GM18502 (cell line): ENCODE measurements at regions not wholly inside any gene's neighbourhood (a gene's known extent, or its start where the extent isn't known, plus 50 kb on each side); places are given as distances from the start of the nearest gene placed in this dataset.
"Not testable (repeated sequence)": the region's sequence is repeated elsewhere in the genome, so short reads cannot be mapped to it uniquely, and the experiment has no call there.

Source experiments
- ATAC-seq: cut with Tn5 transposase; IDR thresholded peaks from one replicate; pipeline ENCODE4 v1.9.1; 2021; ENCODE audit warnings: mild to moderate bottlenecking; ENCODE audit not compliant: unreplicated experiment, poor library complexity

GRCh38 chr2:7094231-7094741, 177.1 kb downstream of the RNF144A start:
- no peak for ATAC-seq

- peak; percentile 6 for ATAC-seq
Observed at GRCh38 chr2:7096726-7097352, 179.6 kb downstream of the RNF144A start.

GRCh38 chr2:7097353-7097895, 180.2 kb downstream of the RNF144A start:
- ATAC-seq: peak; percentile 97

GRCh38 chr2:7098816-7099215, 181.6 kb downstream of the RNF144A start:
- ATAC-seq: no peak

- not testable (repeated sequence) for ATAC-seq
Observed at GRCh38 chr2:7099687-7100086, 182.5 kb downstream of the RNF144A start.

- no peak for ATAC-seq
Observed at GRCh38 chr2:7102826-7103225, 185.6 kb downstream of the RNF144A start.

- no peak for ATAC-seq
Observed at GRCh38 chr2:7108792-7109532, 191.8 kb downstream of the RNF144A start.

GRCh38 chr2:7109533-7109885, 192.3 kb downstream of the RNF144A start:
- no peak for ATAC-seq

- ATAC-seq: no peak
Observed at GRCh38 chr2:7111626-7112025, 194.4 kb downstream of the RNF144A start.

- ATAC-seq: no peak
Observed at GRCh38 chr2:7115364-7115763, 198.2 kb downstream of the RNF144A start.

- no peak for ATAC-seq
Observed at GRCh38 chr2:7115906-7116305, 198.7 kb downstream of the RNF144A start.

GRCh38 chr2:7116511-7116910, 199.3 kb downstream of the RNF144A start:
- ATAC-seq: no peak

GRCh38 chr2:7117076-7117475, 199.9 kb downstream of the RNF144A start:
- ATAC-seq: no peak

GRCh38 chr2:7118606-7119131, 201.5 kb downstream of the RNF144A start:
- ATAC-seq: no peak

GRCh38 chr2:7119132-7119835, 202.1 kb downstream of the RNF144A start:
- no peak for ATAC-seq

GRCh38 chr2:7121851-7122250, 204.6 kb downstream of the RNF144A start:
- ATAC-seq: no peak

- no peak for ATAC-seq
Observed at GRCh38 chr2:7127156-7127555, 209.9 kb downstream of the RNF144A start.

GRCh38 chr2:7127687-7128086, 210.5 kb downstream of the RNF144A start:
- ATAC-seq: no peak

GRCh38 chr2:7131261-7131660, 214.0 kb downstream of the RNF144A start:
- ATAC-seq: no peak

- ATAC-seq: no peak
Observed at GRCh38 chr2:7132753-7133152, 215.5 kb downstream of the RNF144A start.

- ATAC-seq: no peak
Observed at GRCh38 chr2:7133521-7133920, 216.3 kb downstream of the RNF144A start.
